MM.1S (cell line): ENCODE measurements at regions not wholly inside any gene's neighbourhood (a gene's known extent, or its start where the extent isn't known, plus 50 kb on each side); places are given as distances from the start of the nearest gene placed in this dataset.

Experiments used
- CTCF ChIP-seq: fragments of 300-600 bp; sonication (generic); IDR thresholded peaks from 2 replicates; pipeline ENCODE4 v1.5.1; 2016; ENCODE audit warnings: antibody characterized with exemption, low read length, mixed read lengths
- EZH2 ChIP-seq: fragments of 300-600 bp; sonication (generic); optimal IDR thresholded peaks from 2 replicates; pipeline ENCODE3; 2017; ENCODE audit warnings: low read depth, mild to moderate bottlenecking, antibody characterized with exemption, low read length, mixed read lengths
- EZH2phosphoT487 ChIP-seq: fragments of 300-600 bp; sonication (generic); IDR thresholded peaks from 2 replicates; pipeline ENCODE4 v1.6.1; 2018; ENCODE audit warnings: antibody characterized with exemption, low read length

- no peak for TF ChIP-seq CTCF
- no peak for TF ChIP-seq EZH2
- no peak for TF ChIP-seq EZH2phosphoT487
These were observed 131.9 kb upstream of the GSE1 start for GRCh38 chr16:85481206-85481605.
